Stimulated activated CD8-positive, alpha-beta memory T cell treated with anti-CD3 and anti-CD28 coated beads, Interleukin-12 subunit alpha, Interleukin-12 subunit beta, amount 100 ng/mL, for 1 hour (primary cell): ENCODE measurements at regions not wholly inside any gene's neighbourhood (a gene's known extent, or its start where the extent isn't known, plus 50 kb on each side); places are given as distances from the start of the nearest gene placed in this dataset.

Source experiments
- DNase-seq: peaks from one replicate; pipeline ENCODE4 v3.0.0-alpha.2; 2020; ENCODE audit warnings: low read depth

DNA sequence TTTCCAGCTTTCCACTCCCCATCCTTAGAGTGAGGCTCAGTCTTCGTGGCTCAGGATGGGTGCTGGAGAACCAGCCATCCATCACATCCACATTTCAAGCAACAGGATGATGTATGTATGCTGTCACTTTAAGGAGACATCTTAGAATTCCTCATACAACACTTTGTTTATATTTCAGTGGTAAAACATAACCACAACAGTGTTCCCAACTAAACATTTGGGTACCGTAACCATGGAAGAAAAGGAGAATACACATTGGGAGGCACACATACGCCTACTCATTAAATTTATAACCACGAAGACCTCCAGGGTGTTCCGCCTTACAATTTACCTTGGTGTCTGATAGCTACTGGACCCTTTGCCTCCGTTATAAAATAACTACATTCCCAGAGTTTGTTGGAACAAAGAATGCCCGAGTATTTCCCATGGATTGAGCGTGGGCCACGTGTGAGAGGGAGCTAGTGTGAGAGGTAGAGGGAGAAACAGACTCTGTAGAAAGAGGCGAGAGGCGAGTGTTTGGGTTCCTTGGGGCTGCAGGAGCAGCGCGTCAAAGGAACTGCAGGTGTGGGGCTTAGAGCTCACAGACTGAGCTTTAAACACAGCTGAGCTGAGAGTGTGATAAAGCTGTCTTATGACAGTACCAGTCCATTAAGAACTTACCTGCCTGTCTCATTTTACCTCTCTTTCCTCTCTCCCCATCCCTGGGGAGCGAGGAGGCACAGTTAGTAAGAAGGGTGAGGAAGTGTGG is 111.5 kb upstream of the USP24 start:
- DNase-seq: no peak

DNA sequence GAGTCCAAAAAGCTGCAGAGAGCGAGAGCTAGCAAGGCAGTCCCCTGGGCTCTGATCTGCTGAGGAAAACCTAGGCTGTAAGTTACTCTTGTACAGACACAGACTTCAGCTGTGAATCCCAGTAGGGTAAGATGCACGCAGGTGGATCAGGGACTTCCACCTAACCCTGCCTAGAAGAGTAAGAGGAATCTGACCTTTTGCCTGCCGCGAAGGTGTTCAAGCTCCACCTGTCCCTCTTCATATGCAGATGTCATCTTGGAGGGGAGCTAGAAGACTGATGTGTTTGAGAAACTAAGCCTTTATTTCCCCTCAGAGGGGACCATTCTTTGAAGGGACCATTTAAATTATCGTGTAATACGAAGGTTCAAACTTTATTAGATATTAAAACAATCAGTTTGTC is 108.6 kb upstream of the USP24 start:
- DNase-seq: no peak

DNA sequence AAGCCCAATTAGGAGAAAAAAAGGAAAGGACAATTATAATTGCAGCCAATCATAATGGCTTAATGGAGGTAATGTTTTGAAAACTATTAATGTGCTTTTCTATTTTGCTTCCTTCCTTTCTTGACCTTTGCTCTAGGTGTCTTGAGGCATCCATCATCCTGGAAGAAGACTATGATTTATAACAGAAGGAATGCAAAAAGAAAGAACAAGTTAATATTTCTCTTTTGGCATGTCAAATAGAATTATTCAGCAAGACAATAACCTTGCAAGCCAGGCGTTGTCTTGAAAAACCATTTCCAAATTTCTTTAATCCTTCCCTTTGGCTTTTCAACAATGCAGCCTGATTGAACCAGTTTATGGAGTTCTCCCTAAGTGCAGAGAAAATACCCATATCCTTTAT is 107.7 kb upstream of the USP24 start:
- no peak for DNase-seq

DNA sequence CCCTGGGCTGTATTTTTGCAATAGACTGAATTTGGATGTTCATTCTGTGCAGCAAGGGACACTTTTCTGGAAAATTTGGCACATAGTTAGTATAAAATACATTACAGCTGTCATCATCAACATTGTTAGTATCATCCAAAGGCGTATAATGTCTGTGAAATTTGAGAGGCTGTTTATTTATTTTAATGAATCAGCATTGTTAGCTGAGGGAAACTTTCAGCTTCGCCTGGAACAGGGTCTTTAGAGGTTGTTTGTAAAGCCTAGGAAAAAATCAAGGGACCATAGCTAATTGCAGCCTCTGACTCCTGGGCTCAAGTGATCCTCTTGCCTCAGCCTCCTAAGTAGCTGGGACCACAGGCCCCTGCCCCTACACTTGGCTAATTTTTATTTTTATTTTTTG is 106.8 kb upstream of the USP24 start:
- no peak for DNase-seq

DNA sequence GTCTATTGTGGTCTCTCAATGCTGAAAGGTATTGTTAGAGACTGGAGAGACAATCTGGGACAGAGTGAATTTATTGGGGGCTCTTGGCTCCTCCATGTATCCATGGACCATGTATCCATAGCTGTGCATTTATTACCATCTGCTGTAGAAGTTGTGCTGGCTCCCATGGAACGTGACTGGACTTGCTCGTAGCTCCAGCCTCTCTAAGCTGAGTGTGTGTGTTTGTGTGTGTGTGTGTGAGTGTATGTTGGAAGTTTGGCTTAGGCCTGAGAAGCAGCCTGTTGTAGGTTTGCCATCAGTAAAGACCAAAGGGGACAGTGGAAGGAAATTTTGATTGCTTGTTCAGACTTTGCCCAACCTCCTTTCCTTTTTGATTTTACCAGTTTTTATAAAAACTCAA is 105.7 kb upstream of the USP24 start:
- no peak for DNase-seq

DNA sequence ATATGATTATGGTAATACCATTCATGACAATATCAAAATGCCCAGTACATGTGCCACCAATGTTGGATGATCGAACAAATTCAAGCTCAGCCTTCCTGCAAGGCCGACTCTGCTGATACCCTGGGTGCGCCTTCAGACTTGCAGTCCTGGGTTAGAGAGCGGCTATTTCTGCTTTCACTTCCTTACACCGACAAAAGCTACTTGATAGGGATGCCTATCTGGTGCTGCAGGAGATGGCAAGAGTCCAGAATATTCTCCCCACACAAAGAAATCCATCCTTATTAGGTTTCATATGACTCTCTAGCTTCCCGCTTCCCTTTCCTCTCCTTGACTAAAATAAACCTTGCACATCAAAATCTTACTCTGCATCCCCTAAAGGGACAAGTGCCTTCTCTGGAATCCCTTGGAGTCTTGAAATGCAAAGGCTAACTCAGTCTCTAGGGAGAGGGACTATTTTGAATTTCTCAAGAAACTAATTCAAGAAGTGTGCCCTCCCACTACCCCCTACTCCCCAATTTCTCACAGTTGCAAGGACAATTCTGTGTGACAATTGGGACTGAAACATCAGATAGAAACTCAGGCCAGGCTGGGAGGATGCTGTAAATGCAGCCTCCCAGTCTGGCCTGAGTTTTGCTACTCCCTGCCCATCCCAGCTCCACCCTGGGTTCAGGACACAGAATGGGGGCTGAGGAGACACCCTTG is 103.1 kb upstream of the USP24 start:
- DNase-seq: no peak

DNA sequence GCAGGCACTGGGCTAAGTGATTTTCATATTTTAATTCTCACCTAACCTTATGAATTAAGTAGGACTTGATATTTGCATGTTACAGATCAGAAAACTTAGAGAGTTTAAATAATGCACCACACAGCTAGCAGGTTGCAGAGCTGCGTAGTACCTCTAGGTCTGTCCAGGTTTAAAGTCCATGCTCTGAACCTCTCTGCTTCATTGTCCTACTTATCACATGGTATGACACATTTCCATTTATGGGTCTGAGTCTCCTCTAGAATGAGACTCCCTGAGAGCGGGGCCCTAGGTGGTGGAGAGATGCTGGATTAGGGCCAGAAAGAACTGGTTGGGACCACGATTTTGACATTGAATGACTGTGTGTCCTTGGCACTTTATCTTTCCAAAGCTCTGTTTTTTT is 102.5 kb upstream of the USP24 start:
- no peak for DNase-seq

DNA sequence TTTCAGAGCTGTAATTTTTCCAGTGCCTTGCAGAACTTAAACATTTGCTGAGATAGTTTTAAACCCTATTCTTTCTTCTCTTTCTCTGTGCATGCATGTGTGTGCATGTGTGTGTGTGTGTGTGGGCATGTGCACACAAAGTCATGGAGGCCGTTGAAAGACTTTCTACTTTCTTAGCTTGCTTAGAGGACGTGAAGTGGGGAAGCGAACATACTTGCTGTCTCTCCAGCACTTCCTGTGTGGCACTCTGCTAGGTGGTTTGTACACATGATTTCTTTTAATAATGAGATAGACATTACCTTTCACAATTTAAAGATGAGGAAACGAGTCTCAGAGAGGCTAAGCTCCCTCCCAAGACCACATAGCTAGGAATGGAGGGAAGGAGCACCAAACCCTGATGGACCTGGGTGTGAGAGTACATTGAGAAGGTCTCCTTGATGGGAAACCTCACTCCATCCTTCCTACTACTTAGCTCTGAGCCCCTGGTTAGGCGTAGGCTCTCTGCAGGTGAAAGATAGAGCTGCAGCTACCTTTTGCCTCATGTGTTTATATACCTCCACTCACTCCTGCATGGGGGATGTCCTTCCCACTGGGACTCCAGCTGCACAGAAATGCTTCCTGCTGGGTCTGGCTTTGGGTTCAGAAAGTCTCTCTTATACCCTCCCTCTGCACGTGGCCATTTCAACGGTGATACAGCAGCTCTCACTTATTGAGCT is 101.9 kb upstream of the USP24 start:
- no peak for DNase-seq

DNA sequence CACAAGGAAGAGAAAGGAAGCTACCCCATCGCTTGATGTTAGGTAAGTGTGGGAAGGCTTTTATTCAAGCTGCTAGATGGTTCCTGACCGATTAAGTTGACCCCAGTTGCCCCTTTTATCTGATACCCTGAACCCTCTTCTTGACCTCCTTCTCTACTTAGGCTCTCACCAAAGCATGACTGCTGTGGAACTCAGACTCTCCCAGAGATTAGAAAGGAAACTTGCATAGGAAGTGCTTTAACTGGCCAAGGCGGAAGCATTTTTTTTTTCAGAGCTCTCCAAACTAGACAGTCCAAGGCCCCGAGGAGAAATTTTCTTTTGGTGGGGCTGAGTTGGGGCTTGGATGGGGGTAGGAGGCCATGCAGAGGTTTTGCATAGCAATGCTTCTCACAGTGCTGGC is 101.3 kb upstream of the USP24 start:
- DNase-seq: no peak

DNA sequence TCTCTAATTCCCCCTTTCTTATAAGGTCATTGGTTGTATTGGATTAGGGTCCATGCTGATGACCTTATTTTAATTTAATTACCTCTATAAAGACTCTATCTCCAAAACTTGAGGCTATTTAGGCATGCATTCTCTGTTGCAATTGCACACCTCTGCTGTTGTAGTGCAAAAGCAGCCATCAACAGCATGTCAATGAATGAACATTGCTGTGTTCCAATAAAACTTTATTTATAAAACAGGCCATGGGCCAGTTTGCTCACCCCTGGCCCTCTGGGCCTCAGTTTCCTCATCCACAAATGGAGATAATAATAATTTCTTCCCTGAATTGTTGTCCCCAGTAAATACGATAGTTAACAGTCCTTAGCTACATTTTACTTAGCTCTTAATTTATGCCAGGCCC is 100.4 kb upstream of the USP24 start:
- no peak for DNase-seq

DNA sequence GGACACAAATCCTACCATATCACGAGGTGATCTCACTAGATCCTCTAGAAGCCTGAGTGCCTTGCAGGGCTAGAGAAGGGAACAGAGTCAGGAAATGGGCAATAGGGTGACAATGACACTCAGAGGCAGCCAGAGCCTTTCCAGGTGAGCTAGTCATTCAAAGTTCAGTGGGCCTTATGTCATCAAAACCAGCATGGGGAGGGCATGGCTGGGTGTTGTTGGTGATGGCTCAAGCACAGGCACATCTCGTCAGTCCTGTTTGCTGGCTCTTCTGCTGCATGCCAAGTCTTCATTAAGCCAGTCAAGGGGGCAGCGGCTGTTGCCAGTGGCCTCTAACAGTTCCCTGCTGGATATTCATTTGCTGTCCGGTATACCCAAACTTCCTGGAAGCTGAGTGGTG is 99.6 kb upstream of the USP24 start:
- no peak for DNase-seq

DNA sequence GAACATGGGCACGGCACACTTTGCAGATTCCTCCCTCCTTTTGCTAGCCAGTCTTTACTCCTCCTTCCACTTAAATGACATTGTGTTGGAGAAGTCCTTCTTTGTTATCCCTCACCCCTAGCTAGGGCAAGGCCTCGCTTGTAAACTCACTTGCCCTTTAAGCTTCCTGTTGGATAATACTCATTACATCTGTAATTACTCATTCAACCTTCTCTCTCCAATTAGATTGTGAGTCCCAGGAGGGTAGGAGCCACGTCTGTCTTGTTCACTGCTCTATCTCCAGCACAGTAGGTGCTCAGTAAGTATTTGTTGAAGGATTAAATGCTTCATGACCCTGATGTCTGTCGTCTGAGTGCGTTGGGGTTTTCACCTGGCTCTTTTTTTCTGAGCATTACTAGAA is 98.7 kb upstream of the USP24 start:
- no peak for DNase-seq

DNA sequence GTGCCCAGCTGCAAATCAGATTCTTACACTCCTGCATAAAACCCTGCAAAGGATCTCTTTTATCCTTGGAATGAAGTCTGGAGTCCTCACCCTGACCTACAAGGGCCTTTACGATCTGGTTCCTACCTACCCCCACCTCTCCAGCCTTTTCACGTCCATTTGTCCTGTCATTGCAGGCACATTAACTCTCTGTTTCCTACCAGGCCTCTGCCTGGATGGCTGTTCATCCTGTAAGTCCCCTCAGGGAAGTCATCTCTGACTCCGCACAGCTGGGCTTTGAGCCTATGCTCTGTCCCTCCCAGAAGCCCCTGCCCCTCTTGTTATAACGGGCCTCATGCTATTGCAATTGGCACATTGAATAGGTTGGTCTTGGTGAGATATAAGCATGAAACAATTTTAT is 96.8 kb upstream of the USP24 start:
- DNase-seq: no peak

DNA sequence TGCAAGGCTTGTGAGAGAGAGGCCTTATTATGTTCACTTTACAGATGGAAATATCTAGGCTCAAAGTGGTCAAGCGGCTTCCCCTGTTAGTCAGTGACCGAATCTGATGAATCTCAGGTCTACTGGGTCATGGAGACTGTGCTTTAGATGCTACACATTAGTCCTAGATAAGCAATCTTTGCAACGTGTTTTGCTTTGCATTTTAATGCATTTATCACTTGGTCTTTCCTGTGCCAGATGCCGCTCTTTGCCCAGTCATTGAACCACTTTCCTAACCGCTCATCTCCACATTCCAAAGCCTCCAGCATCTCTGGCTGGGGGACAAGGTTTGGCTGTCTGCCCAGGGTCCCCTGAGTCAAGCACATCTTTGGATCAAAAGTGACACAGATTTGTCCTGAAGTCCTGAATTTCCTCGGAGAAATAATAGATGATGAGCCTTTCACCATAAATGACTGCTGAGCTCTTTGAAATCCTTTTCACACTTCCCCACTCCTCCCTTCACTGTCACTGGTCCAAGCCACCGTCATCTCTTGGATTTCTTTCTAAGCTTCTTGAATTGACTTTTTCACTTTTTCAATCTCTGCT is 96.0 kb upstream of the USP24 start:
- DNase-seq: no peak

DNA sequence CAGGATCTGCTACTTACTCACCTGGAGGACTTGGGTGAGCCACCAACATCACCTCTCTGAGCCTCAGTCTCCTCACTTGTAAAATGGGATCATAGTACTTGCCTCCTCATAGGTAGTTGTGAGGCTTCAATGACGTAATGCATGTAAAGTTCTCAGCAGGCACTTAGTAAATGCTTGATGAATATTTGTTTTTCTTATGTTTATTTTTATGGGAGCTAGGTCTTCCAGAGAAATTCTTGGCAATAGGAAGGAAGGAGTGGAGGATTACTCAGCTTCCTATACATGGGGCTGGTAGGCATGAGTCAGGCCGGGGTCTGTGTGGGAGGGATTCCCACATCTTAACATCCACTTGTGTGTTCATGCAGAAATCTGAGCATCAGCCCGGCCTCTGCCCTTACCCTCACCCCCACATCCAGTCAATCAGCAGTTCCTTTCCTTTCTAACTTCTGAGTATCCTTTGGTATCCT is 95.4 kb upstream of the USP24 start:
- DNase-seq: no peak

DNA sequence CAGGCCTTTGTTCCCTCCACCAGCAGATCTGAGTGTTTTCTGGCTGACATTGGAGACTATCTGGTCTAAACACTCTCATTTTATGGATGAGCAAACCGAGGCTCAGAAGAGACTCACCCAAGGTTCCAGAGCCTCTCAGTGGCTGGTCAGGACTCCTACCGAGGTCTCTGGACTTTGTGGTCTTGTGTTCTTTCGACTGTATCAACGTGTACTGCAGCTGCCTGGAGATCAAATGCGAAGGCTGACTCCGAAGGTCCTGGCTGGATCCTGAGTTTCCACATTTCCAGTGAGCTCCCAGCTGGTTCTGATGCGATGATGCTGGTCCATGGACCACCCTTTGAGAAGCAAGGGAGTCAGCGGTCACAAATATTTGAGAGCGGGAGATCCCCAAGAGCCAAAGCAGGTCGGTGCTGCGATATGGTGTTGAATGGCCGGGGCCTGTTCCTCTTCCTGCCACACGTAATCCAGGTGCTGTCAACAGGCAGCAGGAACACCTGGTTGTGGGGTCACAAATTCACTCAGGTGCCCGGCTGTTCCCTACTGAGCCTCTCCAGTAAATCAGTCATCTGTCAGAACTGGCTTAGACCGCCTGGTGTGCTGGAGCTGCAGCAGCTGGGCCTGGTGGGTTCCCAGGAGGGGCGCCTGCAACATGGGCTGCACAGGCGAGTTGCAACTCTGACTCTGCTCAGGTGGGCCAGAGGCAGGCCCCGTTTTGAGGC is 94.8 kb upstream of the USP24 start:
- no peak for DNase-seq

DNA sequence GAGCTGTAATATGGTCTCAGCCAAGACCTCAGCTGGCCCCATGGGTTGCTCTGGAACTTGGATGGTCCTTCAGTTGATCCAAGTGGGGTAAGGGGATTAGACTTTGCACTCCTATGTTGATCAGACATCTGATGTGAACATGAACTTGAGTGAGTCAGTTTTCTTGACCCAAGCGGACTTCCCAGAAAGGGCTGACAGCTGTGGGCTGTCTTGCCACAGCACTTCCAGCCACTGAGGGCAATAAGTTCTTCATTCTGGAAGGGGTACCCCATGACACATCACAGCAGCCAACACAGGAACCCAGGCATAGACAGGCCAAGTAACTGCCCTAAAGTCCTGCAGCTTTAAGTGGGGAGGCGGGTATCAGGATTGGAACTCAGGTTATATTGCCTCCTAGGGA is 93.9 kb upstream of the USP24 start:
- no peak for DNase-seq

DNA sequence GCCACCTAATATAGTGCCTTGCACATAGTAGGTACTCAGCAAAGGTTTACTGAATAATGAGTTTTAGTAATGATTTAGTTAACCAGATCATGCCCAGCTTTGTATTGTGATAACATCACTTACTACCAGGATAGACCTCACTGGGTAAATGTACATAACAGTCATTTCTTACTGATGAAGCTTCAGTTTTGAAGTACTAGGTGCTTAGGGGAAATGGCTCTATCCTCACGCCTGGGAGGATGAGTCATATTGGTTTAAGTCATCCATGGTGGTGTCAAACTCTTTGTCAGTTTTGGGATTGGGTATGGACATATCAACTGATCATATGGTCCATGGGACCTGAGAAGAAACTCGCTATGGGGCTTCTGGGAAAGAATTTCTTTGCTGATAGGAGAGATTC is 90.6 kb upstream of the USP24 start:
- no peak for DNase-seq

DNA sequence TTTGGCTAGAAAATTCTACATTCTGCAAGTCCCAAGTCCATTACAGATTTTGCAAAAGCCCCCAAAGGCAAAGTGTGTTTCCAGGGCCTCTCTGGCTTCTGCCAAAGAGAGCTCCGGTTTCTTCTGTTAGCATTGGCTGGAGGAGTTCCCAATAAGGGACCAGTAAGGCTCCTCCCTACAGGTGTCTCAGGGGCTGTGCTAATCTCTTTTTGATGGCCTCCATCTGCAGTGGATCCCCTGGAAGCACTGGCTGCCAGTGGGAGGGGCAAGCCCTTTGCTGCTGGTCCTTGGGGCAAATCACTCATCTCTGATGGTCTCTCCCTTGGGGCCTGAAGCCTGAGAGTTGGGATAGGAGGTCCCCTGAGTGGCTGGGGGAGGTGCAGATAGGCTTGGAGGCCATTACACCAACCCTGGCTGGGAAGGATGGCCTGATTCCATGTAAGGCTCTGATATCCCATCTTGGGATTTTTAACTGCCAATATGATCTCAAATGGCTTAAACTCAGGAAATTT is 89.1 kb upstream of the USP24 start:
- DNase-seq: no peak

DNA sequence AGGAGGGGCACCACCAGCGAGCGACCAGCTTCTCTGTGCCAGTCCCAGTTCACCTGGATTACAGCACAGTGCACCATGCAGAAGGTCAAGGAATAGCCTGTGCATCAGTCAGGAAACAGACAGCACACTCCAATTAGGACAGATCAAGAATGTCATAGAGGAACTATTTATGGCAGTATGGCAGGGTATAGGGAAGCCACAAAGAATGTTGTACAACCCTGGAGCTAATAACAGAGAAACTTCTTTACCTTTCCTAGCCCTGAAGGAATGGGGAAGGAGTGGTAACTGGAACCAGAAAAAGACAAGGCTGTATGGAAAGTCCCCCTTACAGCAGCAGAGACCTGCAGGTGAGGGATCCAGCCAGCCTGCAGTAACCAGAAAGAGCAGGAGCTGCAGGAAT is 87.8 kb upstream of the USP24 start:
- DNase-seq: no peak

DNA sequence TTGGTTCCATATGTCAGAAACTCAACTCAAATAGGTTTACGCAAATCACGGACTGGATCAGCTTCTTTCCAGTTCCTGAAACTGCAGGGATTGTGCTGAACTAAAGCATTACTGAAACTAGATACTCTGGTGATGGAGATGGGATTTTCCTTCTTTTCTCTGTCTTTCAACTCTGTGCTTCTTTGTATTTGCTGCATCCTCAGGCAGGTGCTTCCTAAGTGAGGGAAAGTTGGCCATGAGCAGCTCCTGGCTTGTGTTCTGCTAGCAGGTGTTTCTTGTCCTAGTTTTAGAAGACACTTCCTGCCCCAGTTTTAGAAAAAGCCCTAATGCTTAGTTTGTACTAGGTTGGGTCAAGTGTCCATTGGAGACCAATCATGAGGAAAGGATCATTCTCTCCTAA is 86.7 kb upstream of the USP24 start:
- DNase-seq: no peak

DNA sequence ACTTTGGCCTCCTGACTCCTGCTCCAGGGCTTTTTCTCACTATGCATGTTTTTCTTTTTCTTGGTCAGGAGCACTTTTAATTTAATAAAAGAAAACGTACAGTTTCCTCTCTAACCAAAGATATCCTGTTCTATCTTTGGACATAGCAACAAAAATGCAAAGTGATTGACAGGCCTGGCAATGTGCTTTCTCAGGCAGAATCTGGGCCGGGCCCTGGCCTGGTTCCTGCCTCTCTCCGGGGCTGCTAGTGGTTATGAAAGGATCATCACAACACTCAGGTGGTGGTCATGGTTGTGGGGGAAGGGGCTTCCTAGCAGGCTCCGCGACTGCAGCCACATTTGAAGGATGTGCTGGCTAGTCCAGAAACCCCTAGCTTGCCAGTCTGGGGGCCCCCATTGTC is 85.8 kb upstream of the USP24 start:
- no peak for DNase-seq
